Coronary artery (tissue), 2 donors: ENCODE measurements at regions not wholly inside any gene's neighbourhood (a gene's known extent, or its start where the extent isn't known, plus 50 kb on each side); places are given as distances from the start of the nearest gene placed in this dataset.

Source experiments
- DNase-seq: peaks from one replicate; pipeline ENCODE4 v3.0.0-alpha.2; 2017; ENCODE audit warnings: low spot score
- H3K27ac ChIP-seq, 2 donors: fragments of 200-600 bp; sonication (generic); one replicate each; pipeline ENCODE4 v1.5.1; 2016 to 2019
- H3K4me3 ChIP-seq: fragments of 200-600 bp; sonication (generic); 2 replicates; pipeline ENCODE4 v1.5.1; 2016; ENCODE audit warnings: mild to moderate bottlenecking, moderate library complexity
- CTCF ChIP-seq: fragments of 200-600 bp; sonication (generic); IDR thresholded peaks from one replicate; pipeline ENCODE4 v1.5.1; 2019; ENCODE audit warnings: antibody characterized with exemption

DNA sequence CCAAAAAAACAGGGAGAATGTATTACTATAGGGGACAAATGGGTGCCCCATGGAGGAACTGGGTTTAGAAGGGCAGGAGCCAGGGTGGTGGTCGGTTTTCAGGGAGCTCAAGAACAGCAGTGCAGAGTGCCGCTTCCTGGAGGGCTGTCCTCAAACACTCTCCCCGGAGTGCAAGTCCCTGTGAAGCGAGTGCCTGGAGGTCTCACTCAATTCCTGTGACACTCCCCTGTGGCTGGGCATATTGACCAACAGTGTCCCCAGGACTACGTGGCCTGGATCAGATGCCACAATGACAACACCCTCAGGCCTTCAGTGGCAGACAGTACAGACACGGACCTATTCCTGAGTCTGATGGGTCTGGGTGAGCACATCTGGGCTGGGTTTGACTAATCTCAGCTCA, 412.1 kb upstream of the IRX2 start:
- TF ChIP-seq CTCF: no peak
- H3K27ac ChIP-seq: no peak overlapping the region
- DNase-seq: no peak
- no peak overlapping the region for H3K4me3 ChIP-seq

DNA sequence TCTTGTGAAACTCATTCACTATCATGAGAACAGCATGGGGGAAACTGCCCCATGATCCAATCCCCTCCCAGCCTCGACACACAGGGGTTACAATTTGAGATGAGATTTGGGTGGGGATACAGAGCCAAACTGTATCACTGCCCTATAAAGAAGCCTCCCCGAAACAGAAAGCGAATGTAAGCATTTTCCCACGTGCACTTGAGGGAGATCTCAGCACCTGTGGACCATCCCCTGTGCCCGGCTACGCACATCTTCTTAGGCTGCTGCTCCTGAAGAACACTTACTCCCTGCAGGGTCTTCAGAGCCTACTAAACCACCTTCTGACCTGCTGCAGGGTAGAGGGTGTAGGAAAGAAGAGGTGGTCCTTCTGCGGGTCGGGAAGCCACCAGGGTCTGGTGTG, 410.2 kb upstream of the IRX2 start:
- no peak for DNase-seq
- no peak for TF ChIP-seq CTCF
- Histone ChIP-seq H3K27ac (no peak overlapping the region), H3K4me3 (no peak overlapping the region)

DNA sequence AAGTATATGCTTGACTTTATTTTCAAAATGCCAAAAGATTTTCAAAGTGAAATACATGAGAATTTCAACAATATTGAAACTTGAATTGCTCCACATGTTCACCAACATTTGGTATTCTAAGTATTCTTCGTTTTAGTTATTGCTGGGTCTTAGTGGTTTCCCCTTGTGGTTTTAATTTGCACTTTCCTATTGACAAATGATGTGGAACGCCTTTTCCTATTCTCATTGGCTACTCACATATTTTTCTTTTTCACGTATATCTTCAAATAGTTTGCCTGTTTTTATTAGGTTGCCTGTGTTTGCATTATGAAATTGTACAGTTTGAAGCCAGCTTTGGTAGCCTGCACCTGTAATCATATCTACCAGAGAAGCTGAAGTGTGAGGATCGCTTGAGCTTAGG, 405.7 kb upstream of the IRX2 start:
- Histone ChIP-seq H3K4me3 (no peak overlapping the region), H3K27ac (no peak overlapping the region)
- no peak for DNase-seq
- no peak for TF ChIP-seq CTCF

DNA sequence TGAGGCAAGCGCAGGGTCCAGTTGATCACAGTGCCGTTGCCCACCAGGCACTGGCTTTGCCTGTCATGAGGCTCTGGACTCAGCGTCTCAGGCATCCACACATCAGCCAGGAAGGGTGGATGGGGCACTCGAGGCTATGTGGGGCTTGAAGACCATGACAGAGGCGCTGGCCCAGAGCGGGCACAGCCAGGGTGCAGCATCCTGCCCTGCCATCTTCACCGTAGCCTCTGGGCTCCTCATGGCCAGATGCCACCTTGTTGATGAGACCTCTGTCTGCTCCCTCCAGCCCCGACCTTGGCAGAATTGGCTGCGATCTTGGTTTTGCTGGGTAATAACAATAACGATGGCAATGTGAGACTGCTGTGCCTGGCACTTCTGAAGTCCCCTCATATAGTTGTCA, 404.2 kb upstream of the IRX2 start:
- TF ChIP-seq CTCF: no peak
- Histone ChIP-seq H3K27ac (no peak overlapping the region), H3K4me3 (no peak overlapping the region)
- DNase-seq: no peak

DNA sequence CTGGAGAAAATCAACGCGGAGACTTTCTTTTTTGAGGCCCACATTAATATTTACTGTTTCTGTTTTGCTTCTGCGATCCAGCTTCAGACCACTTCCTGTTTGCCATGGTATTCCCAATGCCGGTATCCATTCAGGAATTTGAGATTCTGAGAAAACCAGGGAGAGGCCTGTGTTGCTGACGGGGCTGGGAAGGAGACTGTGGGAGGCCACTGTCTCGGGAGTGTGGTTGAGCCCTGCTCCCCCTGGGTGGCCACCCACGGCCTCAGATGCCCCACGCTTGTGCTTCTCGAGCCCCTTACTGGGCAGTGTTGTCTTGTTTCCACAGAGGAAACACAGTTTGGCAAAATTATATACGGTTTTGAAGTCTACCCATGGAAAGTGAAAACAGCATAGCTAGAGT, 403.6 kb upstream of the IRX2 start:
- no peak for DNase-seq
- H3K4me3 ChIP-seq: no peak overlapping the region
- TF ChIP-seq CTCF: no peak
- no peak overlapping the region for H3K27ac ChIP-seq

GRCh38 chr5:3153906-3154305, 402.4 kb upstream of the IRX2 start:
- TF ChIP-seq CTCF: no peak
- H3K4me3 ChIP-seq: no peak overlapping the region
- H3K27ac ChIP-seq: no peak overlapping the region
- no peak for DNase-seq

DNA sequence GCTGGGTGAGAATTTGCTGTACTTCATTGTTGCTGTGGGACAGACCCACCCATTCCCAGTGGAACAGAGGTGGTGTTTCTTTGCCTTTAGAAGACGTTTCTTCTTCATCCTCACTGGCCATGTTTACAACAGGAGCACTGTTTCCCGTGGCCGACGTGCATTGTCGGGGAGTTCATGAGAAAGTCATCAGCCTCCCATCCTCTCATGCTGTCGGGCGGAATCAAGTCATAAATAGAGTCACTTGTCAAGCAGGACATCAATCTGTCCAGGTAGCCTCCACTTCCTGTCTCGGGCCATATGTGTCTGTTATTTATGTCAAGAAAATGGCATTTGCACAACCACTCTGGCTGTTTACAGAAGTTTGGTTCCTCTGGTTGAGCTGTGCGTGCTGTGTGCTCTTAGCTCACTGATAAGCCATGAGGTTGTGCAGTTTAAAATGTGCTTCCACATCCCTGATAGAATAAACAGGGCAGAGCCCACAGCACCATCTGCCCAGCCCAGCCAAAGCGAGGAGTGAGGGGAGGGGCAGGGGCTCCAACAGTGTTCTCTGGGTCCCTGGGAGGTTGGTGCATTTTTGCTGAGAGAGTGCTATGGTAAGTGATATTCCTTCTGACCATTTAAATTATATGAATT, 401.9 kb upstream of the IRX2 start:
- TF ChIP-seq CTCF: no peak
- no peak for DNase-seq

More for the DNA sequence above, 401.9 kb upstream of the IRX2 start:
- no peak overlapping the region for H3K27ac ChIP-seq
- H3K4me3 ChIP-seq: no peak overlapping the region
